ENCODE measurements at regions not wholly inside any gene's neighbourhood (a gene's known extent, or its start where the extent isn't known, plus 50 kb on each side); places are given as distances from the start of the nearest gene placed in this dataset.

- no peak for DNase-seq (ENCODE audit: low read depth in 2 of 2)
Observed at GRCh38 chr2:5953525-5953924, 261.3 kb downstream of the SOX11 start.

GRCh38 chr2:5954509-5954908, 262.3 kb downstream of the SOX11 start:
- no peak for DNase-seq (ENCODE audit: low read depth in 2 of 2)

- DNase-seq (ENCODE audit: low read depth in 2 of 2) = no peak
Observed at GRCh38 chr2:5955921-5956320, 263.7 kb downstream of the SOX11 start.

GRCh38 chr2:5959836-5960820, 267.9 kb downstream of the SOX11 start:
- DNase-seq (ENCODE audit: low read depth in 2 of 2) = no peak

- DNase-seq (ENCODE audit: low read depth in 2 of 2) = no peak
Observed at GRCh38 chr2:5967506-5967905, 275.3 kb downstream of the SOX11 start.

- no peak for DNase-seq (ENCODE audit: low read depth in 2 of 2)
Observed at GRCh38 chr2:5969303-5969702, 277.1 kb downstream of the SOX11 start.

- DNase-seq (ENCODE audit: low read depth in 2 of 2) = no peak
Observed at GRCh38 chr2:5970347-5970746, 278.2 kb downstream of the SOX11 start.

- DNase-seq (ENCODE audit: low read depth in 2 of 2) = no peak
Observed at GRCh38 chr2:5974477-5974876, 282.3 kb downstream of the SOX11 start.

GRCh38 chr2:5975401-5975800, 283.2 kb downstream of the SOX11 start:
- no peak for DNase-seq (ENCODE audit: low read depth in 2 of 2)

GRCh38 chr2:5976531-5977065, 284.4 kb downstream of the SOX11 start:
- DNase-seq (ENCODE audit: low read depth in 2 of 2) = no peak

- DNase-seq (ENCODE audit: low read depth in 2 of 2) = no peak
Observed at GRCh38 chr2:5977477-5977876, 285.3 kb downstream of the SOX11 start.

GRCh38 chr2:5978131-5978751, 286.1 kb downstream of the SOX11 start:
- DNase-seq (ENCODE audit: low read depth in 2 of 2) = no peak

- no peak for DNase-seq (ENCODE audit: low read depth in 2 of 2)
Observed at GRCh38 chr2:5980450-5981190, 288.4 kb downstream of the SOX11 start.

GRCh38 chr2:5982193-5982902, 290.2 kb downstream of the SOX11 start:
- DNase-seq (ENCODE audit: low read depth in 2 of 2) = no peak

GRCh38 chr2:5982903-5983265, 290.7 kb downstream of the SOX11 start:
- DNase-seq (ENCODE audit: low read depth in 2 of 2) = no peak

GRCh38 chr2:5983511-5984272, 291.5 kb downstream of the SOX11 start:
- no peak for DNase-seq (ENCODE audit: low read depth in 2 of 2)

GRCh38 chr2:5984273-5984655, 292.1 kb downstream of the SOX11 start:
- no peak for DNase-seq (ENCODE audit: low read depth in 2 of 2)

- no peak for DNase-seq (ENCODE audit: low read depth in 2 of 2)
Observed at GRCh38 chr2:5984946-5985345, 292.8 kb downstream of the SOX11 start.

- no peak for DNase-seq (ENCODE audit: low read depth in 2 of 2)
Observed at GRCh38 chr2:5985536-5986385, 293.6 kb downstream of the SOX11 start.
